ENCODE measurements at regions not wholly inside any gene's neighbourhood (a gene's known extent, or its start where the extent isn't known, plus 50 kb on each side); places are given as distances from the start of the nearest gene placed in this dataset.

DNA sequence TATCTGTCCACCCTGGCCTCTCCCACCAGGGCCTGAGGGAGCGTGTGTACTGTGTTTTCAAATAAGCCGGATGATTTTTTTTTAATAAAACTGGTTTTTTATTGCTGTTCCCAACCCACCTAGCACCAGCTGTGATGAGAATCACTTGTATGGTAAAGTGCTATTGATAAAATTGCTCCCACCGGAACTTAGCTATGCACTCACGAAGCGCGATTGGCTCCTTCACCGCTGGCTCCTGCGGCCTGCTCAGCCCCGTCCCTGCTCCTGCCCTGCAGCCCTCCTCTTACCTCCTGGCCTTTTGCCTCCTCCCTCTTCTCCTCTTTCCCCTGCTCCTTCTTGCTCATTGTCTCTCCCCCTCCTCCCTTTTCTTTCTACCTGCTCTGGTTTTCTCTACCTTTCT is 183.7 kb downstream of the TLE3 start:
- 76 to 78% methylated on average over 9 of the region's 9 CpGs for WGBS, 2 donors
- no peak overlapping the region for H3K4me3 ChIP-seq
- no peaks in the 10 kb centered on the region for H3K36me3 ChIP-seq
- no peaks in the 10 kb centered on the region for H3K4me1 ChIP-seq
- ATAC-seq (no peak), DNase-seq (no peak)
- peaks cover 0 to 38% (median 14%) of the 10 kb centered on the region in 7 donors for H3K27me3 ChIP-seq
- no peak overlapping the region for H3K27ac ChIP-seq
- H3K9me3 ChIP-seq: no peaks in the 10 kb centered on the region
- TF ChIP-seq, protein P1, sequence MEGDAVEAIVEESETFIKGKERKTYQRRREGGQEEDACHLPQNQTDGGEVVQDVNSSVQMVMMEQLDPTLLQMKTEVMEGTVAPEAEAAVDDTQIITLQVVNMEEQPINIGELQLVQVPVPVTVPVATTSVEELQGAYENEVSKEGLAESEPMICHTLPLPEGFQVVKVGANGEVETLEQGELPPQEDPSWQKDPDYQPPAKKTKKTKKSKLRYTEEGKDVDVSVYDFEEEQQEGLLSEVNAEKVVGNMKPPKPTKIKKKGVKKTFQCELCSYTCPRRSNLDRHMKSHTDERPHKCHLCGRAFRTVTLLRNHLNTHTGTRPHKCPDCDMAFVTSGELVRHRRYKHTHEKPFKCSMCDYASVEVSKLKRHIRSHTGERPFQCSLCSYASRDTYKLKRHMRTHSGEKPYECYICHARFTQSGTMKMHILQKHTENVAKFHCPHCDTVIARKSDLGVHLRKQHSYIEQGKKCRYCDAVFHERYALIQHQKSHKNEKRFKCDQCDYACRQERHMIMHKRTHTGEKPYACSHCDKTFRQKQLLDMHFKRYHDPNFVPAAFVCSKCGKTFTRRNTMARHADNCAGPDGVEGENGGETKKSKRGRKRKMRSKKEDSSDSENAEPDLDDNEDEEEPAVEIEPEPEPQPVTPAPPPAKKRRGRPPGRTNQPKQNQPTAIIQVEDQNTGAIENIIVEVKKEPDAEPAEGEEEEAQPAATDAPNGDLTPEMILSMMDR (IDR thresholded peaks at IDR 0.05): no peak
- intact Hi-C loops (cut with DNase I): loop anchor here in 1 of 10 donors (10.0 kb wide), 1 partner anchor 61 kb away; no protein-coding TSS in a partner anchor

DNA sequence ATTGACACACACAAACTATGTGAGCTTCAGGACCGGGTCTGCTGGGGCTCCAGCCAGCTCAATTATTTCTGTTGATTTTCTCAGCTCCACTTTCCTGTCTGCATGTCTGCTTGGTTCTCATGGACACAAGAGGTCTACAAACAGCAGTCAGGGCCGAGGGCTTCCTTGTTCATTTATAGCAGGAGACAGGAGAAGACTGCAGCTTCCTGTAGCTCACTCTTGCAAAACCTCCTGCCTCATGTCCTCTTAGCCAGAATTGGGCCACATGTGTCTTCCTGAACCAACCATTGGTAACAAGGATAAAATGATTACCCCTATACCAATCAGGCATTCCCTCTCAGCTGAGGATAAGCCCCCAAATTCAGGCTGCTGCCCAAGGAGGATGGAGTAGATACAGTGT is 182.8 kb downstream of the TLE3 start:
- no peak for ATAC-seq
- Histone ChIP-seq H3K27ac (no peak overlapping the region), H3K4me1 (no peaks in the 10 kb centered on the region), H3K27me3 (peaks cover 0 to 35% (median 6%) of the 10 kb centered on the region in 7 donors), H3K36me3 (no peaks in the 10 kb centered on the region), H3K9me3 (no peaks in the 10 kb centered on the region), H3K4me3 (no peak overlapping the region)
- intact Hi-C loops (cut with DNase I): loop anchor here in 1 of 10 donors (10.0 kb wide), 1 partner anchor 60 kb away; no protein-coding TSS in a partner anchor
- TF ChIP-seq, protein P1 (IDR thresholded peaks at IDR 0.05): no peak
- 48 to 57% methylated on average over 2 of the region's 2 CpGs for WGBS, 2 donors
- DNase-seq: no peak

DNA sequence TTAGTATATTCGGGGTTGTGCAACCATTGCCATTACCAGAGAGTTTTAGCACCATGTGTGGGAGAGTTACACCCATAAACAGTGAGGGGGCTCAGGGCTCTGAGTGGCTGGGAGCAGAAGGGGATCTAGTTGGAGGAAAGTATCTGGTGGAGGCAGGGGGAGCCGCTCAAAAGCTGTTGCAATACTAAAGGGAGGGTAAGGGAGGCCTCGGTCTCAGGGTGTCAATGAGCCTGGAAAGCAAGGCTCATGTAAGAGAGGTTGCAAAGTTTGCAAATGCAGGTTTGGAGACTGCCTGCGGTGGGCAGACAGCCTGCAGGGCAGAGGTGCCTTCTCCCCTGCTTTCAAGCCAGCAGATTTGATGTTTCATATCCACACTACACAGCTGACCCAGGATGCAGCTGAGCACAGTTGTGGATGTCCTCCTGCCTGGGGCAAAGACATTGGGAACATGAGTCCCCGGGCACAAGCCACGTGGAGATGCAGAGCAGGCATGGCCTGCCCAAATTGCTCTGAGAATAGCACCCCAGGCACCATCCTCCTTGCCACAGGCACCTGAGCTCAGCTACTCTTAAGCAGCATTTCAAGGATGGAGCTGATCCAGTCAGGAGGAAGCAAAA is 181.4 kb downstream of the TLE3 start:
- intact Hi-C loops (cut with DNase I): loop anchor here in 1 of 10 donors (10.0 kb wide), 1 partner anchor 59 kb away; no protein-coding TSS in a partner anchor
- no peak overlapping the region for H3K27ac ChIP-seq
- ATAC-seq: no peak
- no peaks in the 10 kb centered on the region for H3K36me3 ChIP-seq
- TF ChIP-seq, protein P1 (IDR thresholded peaks at IDR 0.05): no peak
- peaks cover 0 to 35% (median 6%) of the 10 kb centered on the region in 7 donors for H3K27me3 ChIP-seq
- 75 to 83% methylated on average over 6 of the region's 6 CpGs for WGBS, 2 donors
- DNase-seq: no peak
- no peak overlapping the region for H3K4me3 ChIP-seq
- no peaks in the 10 kb centered on the region for H3K4me1 ChIP-seq
- H3K9me3 ChIP-seq: peaks cover 0 to 4% (median 0%) of the 10 kb centered on the region in 11 donors

DNA sequence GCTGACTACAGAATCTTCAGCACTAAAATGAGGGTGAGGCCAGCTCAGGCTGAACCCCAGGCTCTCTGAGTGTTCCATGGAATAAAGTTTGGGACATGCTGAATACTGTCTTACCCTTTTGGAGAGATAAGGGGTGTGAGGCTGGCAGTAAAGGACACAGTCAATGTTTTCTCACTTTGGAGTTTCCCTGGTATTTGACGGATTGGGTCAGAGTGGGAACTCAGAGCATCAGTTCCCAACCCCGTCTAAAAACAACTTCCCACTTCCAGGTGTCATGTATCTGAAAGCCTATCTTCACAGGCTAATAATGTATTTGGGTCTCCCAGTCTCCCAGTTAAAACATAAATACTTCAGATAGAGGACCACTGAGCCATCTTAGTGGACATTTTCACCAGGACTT is 180.7 kb downstream of the TLE3 start:
- intact Hi-C loops (cut with DNase I): loop anchor here in 1 of 10 donors (10.0 kb wide), 1 partner anchor 58 kb away; no protein-coding TSS in a partner anchor
- Histone ChIP-seq H3K27me3 (peaks cover 0 to 33% (median 6%) of the 10 kb centered on the region in 7 donors), H3K36me3 (no peaks in the 10 kb centered on the region), H3K27ac (no peak overlapping the region), H3K4me3 (no peak overlapping the region), H3K4me1 (no peaks in the 10 kb centered on the region), H3K9me3 (peaks cover 0 to 4% (median 0%) of the 10 kb centered on the region in 11 donors)
- TF ChIP-seq, protein P1 (IDR thresholded peaks at IDR 0.05): no peak
- ATAC-seq (no peak), DNase-seq (no peak)
- 60 to 77% methylated on average over 2 of the region's 2 CpGs for WGBS, 2 donors

Data from heart right ventricle (tissue), 16 donors.